Fibroblast of skin of right quadriceps (primary cell): ENCODE measurements at regions not wholly inside any gene's neighbourhood (a gene's known extent, or its start where the extent isn't known, plus 50 kb on each side); places are given as distances from the start of the nearest gene placed in this dataset.

Source experiments
- DNase-seq: peaks from one replicate; pipeline ENCODE4 v3.0.0-alpha.2; 2013

DNA sequence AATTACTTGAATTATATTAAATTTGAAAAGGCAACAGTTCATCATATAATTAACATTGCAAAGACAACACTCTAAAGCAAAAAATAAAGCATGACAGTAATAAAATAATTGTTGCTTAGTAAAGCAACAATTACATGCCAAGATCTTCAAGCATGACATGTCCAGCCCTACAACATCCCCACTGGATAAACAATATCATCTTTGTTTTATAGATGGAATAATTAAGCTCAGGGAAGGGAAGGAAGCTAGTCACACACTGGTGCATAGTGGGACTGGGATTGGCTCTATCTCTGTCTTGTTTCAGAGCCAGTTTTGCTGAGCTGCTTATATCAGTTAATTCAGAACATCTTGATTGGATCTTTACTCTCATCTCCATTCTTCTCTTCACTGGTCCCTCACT is 49.9 kb upstream of the PARD3B start:
- DNase-seq = no peak
